COLO668 (cell line): ENCODE measurements at regions not wholly inside any gene's neighbourhood (a gene's known extent, or its start where the extent isn't known, plus 50 kb on each side); places are given as distances from the start of the nearest gene placed in this dataset.
A peak's percentile ranks its signal among the peaks of the same experiment; 100 is the strongest.
"Not testable (repeated sequence)": the region's sequence is repeated elsewhere in the genome, so short reads cannot be mapped to it uniquely, and the experiment has no call there.

Source experiments
- DNase-seq: peaks from one replicate; lab custom pipeline; 2025; ENCODE audit not compliant: unreplicated experiment; lab: John Stamatoyannopoulos, UW

DNA sequence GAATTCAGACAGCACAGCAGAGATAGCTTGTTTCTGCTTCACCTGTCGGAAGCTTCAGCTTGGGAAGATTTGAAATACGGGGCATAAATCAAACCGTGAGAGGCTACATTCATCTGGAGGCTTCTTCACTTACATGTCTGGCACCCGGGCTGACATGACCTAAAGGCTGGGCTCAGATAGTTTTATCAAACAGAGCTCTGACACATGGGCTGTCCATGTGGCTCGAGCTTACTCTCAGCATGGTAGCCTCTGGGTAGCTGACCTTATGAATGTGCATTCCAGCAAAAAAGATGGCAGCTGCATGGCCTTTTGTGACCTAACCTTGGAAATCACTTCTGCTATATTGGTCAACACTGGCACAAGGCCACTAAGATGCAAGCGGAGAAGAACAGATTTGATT, 414.5 kb downstream of the NDFIP2 start:
- no peak for DNase-seq

- not testable (repeated sequence) for DNase-seq
These were observed 406.3 kb downstream of the NDFIP2 start for GRCh38 chr13:79887278-79887677.

- DNase-seq: no peak
These were observed 405.6 kb downstream of the NDFIP2 start for GRCh38 chr13:79886601-79887000.

- no peak for DNase-seq
These were observed 403.9 kb downstream of the NDFIP2 start for GRCh38 chr13:79884890-79885289.

- no peak for DNase-seq
These were observed 402.3 kb downstream of the NDFIP2 start for GRCh38 chr13:79883216-79883615.

DNA sequence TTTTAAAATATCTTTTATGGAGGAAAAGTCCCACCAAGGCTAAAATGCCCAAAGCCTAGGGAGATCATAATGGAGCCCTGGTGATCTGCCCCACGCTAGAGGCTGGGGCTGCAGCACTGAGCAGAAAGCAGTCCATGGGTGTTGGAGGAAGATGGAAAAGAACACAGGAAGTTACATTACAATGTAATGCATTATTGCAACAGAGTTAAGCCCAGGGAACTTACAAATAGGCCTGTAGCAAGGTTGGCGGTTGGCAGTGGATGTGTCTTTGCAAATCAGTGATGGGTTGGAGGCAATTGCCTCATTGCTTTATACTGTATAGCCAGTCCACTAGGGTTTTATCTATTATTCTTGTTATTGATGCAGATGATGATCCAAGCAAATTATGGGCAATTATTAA, 399.9 kb downstream of the NDFIP2 start:
- no peak for DNase-seq

DNA sequence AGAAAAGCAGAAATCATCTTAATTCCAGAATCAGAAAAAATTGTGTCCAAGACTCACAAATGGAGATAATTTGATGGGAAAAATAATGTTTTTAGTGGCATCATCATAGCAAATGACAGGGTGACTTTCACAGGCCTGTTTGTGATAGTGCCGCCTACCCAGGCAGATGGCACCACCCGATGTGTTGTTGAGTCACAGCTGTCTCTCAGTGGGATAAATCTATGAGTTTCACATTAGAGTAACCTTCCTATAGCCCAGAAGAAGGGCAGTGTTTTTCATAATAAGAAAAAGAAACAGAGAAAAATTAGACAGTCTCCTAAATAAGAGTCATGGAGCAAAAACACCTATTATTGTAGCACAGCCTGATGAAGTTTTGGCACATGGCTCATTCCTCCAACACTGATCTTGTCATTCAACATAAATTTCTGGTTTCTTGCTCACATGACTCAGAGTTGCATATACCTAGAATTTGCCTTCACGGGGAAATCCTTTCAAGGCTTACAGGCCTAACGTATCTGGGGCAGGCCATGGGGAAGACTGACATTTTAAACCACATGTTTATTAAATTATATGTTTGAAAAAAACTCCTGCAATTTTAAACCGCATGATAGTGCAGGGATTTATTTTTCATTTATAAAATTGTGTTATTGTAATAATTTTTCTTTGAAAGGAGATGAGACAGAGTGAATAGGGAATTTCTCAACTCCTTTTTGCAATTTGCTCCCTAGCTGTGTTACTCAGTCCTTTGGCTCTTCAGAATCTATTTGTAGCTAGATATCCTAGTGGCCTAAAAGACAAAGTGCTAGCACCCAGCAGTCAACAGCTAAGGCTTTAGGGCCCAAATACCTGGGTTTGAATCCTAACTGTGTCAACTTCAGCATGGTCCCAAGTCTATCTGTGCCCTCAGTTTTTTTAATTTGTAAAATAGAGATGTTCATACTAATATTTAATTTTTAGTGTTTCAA, 393.7 kb downstream of the NDFIP2 start:
- no peak for DNase-seq

DNA sequence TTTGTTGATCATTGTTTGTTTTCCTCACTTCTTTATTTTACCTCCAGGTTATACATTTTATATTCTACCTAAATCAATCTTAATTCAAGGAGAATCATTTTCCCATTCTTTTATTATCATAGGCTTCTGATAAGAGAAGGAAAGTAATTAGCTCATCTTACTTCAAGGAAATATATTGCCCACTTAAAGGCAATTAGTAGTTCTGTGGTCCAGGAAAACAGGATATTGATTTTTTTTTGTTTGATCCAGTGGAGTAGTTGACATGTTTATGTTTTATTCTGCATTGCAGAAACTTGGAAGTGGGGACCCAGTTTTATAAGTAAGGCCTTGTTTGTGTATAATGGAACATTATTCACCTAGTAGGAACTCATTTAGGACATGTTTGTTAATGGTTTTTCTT, 390.6 kb downstream of the NDFIP2 start:
- no peak for DNase-seq

GRCh38 chr13:79870766-79871165, 389.8 kb downstream of the NDFIP2 start:
- DNase-seq: no peak

- DNase-seq: no peak
These were observed 389.2 kb downstream of the NDFIP2 start for GRCh38 chr13:79870123-79870522.

DNA sequence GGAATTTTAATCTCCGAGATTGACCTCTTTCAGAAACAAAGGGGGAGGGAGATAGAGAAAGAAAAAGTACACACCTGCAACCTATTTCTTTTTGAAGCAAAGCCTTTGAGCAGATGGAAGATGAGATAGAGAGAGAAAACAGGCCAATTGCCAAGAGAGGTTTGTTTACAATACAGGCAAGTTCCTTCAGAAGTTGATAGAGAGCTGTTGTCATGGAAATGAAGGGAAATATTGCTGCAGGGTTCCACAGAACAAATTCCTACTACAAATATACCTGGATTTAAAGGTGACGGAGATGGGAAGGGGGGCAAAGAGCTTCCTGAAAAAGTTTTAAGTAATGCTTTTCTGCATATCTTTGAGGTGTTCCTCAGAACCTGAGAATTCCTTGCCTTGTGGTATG, 388.4 kb downstream of the NDFIP2 start:
- no peak for DNase-seq

- no peak for DNase-seq
These were observed 386.3 kb downstream of the NDFIP2 start for GRCh38 chr13:79867254-79867653.

DNA sequence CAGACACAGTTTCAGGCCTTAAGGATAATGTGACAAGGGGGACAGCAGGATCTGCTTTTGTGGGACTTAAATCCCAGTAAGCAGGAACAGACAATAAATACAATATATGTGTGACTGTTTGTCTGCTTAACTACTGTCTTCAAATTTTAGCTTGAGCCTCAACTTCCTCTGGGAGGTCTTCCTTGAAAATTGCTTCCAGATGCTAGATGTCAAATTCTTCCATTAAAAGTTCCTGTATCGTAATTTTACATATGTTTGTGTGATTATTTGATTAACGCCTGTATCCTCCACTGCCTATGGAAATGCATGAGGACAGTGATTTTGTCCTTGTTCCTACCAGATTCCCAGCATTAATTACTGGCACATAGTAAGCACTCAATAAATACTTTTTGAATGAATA, 385.5 kb downstream of the NDFIP2 start:
- DNase-seq: no peak

DNA sequence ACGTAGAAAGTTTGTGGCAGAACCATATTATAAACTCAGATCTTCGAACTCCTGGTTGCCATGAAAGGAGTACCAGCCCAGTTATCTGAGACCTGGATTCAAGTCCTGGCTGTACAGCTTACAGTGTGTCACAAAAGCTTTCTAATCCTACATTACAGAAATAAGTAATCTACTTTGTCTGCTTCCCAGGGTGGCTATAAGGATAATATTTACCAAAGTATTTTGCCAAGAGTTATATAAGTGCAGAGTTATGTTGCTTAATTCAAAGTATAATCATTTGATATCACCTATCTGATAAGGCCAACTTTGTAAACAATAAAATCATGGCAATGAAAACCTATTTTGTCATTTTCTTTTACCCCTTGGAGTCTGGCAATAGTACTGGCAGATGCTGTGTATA, 381.6 kb downstream of the NDFIP2 start:
- DNase-seq: no peak

DNA sequence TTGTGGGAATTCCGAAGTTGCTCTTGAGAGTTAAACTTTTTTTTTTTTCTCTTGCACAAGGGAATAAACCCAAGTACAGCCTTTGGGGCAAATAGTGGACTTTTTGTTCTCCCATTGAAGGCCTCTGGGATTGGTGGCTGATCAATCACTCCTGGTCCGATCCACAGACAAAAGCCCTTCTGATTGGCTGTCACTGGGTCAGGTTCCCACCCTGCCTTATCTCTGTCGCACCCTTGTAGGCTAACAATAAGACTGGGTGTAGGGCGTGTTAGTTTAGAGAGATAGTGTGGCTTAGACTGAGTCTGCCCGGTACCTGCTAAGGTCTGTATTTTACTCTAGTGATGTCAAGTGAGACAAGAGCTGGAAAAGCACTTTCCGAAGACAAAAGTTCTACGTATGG, 380.8 kb downstream of the NDFIP2 start:
- DNase-seq: no peak

DNA sequence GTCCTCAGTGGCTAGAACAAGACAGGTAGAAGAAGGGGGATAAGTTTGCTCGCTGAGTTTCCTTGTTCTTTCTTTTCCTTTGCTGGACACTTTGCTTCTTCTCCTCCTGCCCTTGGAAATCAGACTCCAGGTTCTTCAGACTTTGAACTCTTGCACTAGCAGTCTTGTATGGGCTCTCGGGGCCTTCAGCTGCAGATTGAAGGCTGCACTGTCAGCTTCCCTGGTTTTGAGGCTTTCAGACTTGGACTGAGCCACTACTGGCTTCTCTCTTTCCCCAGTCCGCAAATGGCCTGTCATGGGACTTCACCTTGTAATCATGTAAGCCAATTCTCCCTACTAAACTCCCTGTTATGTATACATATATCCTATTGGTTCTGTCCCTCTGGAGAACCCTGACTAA, 379.8 kb downstream of the NDFIP2 start:
- no peak for DNase-seq

- DNase-seq: no peak
These were observed 378.8 kb downstream of the NDFIP2 start for GRCh38 chr13:79859756-79860155.

- no peak for DNase-seq
These were observed 372.3 kb downstream of the NDFIP2 start for GRCh38 chr13:79853251-79853650.

DNA sequence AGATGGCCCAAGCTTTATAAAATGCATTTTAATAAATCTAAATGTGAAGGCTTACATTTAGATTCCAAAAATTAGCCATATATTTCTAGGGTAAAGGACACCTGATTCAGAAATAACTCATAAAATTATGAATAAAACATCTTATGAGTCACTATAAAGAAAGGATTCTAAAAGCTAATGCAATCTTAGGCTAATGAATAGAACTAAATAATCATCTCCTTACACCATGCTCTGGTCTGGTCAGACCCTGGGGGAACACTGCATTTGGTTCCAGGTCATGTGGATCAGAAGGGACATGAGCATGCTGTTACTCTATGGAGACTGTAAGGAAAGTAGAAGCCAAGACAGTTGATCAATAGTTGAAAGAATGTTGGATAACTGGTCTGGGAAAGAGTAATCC, 370.4 kb downstream of the NDFIP2 start:
- no peak for DNase-seq

- DNase-seq: no peak
These were observed 367.1 kb downstream of the NDFIP2 start for GRCh38 chr13:79847882-79848592.

DNA sequence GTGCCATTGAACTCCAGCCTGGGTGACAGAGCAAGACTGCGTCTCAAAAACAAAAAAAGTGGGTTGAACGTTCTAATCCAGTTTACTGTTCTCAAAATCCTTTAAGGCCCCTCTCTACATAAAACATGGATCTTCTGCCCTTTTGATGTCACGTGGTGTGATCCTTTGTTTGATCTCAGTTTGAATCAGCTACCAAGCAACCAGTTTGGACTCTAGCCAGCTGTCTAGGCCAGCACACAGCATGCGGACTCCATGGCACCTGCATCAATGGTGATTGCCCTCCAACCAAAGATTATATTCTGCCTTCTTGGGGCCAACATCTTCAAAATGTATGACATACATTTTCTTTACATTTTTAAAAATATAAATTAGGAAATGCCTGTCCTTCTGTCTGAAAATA, 365.4 kb downstream of the NDFIP2 start:
- DNase-seq: peak; percentile 80

GRCh38 chr13:79837741-79838450, 356.9 kb downstream of the NDFIP2 start:
- DNase-seq: no peak
